GM19239 (cell line): ENCODE measurements at regions not wholly inside any gene's neighbourhood (a gene's known extent, or its start where the extent isn't known, plus 50 kb on each side); places are given as distances from the start of the nearest gene placed in this dataset.

Experiments
- DNase-seq: peaks from one replicate; pipeline ENCODE4 v3.0.0; 2011; ENCODE audit warnings: low spot score; ENCODE audit not compliant: insufficient read length
- FAIRE-seq: peaks from 2 replicates; lab custom pipeline; 2011; peaks lifted over from hg19 to GRCh38; lab: Jason Lieb, UNC

DNA sequence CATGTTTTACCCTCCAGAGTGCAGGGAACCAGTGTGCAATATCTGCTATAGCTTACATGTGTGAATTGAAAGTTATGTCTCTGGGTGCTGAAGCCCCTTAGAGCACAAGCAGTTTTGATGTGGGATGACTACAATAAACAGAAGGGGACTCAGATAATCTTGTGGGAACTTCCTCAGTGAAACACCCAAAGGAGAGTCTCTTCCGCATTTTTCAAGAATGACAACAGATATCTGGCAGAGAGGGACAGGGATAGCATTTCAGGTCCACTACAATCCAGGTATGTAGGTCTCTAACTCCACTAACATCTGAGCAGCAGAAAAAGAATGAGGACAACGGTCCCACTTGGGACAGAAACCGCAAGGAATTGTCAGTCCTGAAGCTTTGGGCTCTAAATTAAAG, 67.6 kb upstream of the PDE4B start:
- DNase-seq (no peak), FAIRE-seq (no peak)

DNA sequence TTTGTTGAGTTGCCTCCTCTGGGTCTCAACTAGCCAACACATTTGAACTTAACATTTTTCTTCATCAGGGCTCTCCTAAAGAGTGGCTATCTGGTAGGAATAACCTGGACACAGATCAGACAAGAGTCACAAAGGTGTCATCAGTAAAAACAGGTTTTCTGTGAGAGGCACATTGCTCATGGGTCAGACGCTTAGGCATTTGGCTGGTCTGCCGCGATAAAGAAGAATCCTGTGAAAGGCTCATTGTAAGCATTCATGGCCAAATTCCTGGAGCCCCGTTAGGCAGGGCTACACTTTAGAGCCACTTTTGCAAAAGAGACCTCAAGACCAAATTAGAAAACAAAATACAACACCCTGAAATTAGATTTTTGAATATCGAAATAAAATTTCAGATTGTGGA, 64.2 kb upstream of the PDE4B start:
- no peak for DNase-seq
- no peak for FAIRE-seq

DNA sequence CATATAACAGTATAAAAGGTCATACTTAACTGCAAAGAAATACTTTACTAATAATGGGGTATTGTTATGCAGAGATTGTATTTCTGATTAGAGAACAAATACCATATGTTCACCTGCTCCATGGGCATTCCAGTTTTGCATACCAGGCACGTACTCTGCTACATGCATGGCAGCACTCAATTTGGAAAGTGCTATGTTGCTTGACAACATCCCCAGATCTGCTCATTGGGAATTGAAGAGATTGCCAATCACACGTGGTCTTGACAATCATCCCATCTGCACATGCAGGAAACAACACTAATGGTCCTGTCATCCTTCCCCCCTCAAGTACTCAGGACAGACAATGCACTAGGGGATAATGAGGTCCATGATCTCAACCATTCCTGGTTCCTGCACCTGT, 63.4 kb upstream of the PDE4B start:
- DNase-seq = no peak
- no peak for FAIRE-seq

DNA sequence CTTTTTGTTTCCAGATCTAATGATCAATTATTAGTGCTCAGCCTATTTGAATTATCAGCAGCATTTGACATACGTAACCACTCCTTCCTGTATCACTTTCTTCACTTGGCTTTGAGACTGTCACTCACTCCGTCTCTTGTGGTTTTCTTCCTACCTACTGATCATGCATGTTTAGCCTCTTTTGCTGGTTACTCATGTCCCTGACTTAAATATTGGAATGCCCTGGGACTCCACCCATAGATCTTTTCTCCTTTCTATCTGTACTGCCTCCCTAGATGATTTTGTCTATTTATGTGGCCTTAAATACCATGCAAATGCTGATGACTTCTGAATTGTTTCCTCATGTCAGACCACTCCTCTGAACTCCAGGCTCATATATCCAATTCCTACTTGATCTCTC, 57.7 kb upstream of the PDE4B start:
- no peak for DNase-seq
- FAIRE-seq = no peak

DNA sequence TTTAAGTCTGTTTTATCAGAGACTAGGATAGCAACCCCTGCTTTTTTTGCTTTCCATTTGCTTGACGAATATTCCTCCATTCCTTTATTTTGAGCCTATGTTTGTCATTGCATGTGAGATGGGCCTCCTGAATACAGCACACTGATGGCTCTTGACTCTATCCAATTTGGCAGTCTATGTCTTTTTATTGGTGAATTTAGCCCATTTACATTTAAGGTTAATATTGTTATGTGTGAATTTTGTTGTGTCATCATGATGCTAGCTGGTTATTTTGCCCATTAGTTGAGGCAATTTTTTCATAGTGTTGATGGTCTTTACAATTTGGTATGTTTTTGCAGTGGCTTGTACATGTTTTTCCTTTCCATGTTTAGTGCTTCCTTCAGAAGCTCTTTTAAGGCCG, 50.7 kb upstream of the PDE4B start:
- FAIRE-seq = no peak

More for the DNA sequence above, 50.7 kb upstream of the PDE4B start:
- no peak for DNase-seq
